GM23248 (cell line): ENCODE measurements at regions not wholly inside any gene's neighbourhood (a gene's known extent, or its start where the extent isn't known, plus 50 kb on each side); places are given as distances from the start of the nearest gene placed in this dataset.

Experiments used
- DNase-seq: peaks from one replicate; pipeline ENCODE4 v3.0.0-alpha.2; 2015
- H2AFZ ChIP-seq: fragments of 200-600 bp; sonication (generic); 2 replicates; pipeline ENCODE4 v1.6.1; 2016; ENCODE audit warnings: antibody characterized with exemption
- H3F3A ChIP-seq: fragments of 200-600 bp; sonication (generic); 2 replicates; pipeline ENCODE4 v1.6.1; 2016; ENCODE audit warnings: mild to moderate bottlenecking, antibody characterized with exemption, mixed run types; ENCODE audit not compliant: insufficient read depth
- H3K27ac ChIP-seq: fragments of 200-600 bp; sonication (generic); 2 replicates; pipeline ENCODE4 v1.5.1; 2016; ENCODE audit warnings: mild to moderate bottlenecking
- H3K27me3 ChIP-seq: fragments of 200-600 bp; sonication (generic); replicated peaks from 2 replicates; pipeline ENCODE4 v1.6.1; 2016; ENCODE audit warnings: mild to moderate bottlenecking; ENCODE audit not compliant: insufficient read depth
- H3K36me3 ChIP-seq: fragments of 200-600 bp; sonication (generic); 2 replicates; pipeline ENCODE4 v1.6.1; 2016; ENCODE audit warnings: low read depth, mild to moderate bottlenecking
- H3K4me1 ChIP-seq: fragments of 200-600 bp; sonication (generic); 2 replicates; pipeline ENCODE4 v1.6.1; 2016; ENCODE audit warnings: mild to moderate bottlenecking; ENCODE audit not compliant: insufficient read depth
- H3K4me2 ChIP-seq: fragments of 200-600 bp; sonication (generic); one replicate; pipeline ENCODE4 v1.6.1; 2016; ENCODE audit warnings: mild to moderate bottlenecking; ENCODE audit not compliant: unreplicated experiment
- H3K4me3 ChIP-seq: fragments of 200-600 bp; sonication (generic); 2 replicates; pipeline ENCODE4 v1.5.1; 2016; ENCODE audit warnings: mild to moderate bottlenecking
- H3K79me2 ChIP-seq: fragments of 200-600 bp; sonication (generic); 2 replicates; pipeline ENCODE4 v1.6.1; 2016; ENCODE audit warnings: mild to moderate bottlenecking; ENCODE audit not compliant: insufficient read depth
- H3K9ac ChIP-seq: fragments of 200-600 bp; sonication (generic); 2 replicates; pipeline ENCODE4 v1.6.1; 2016; ENCODE audit warnings: mild to moderate bottlenecking
- H3K9me2 ChIP-seq: fragments of 200-600 bp; sonication (generic); 2 replicates; pipeline ENCODE4 v1.6.1; 2016; ENCODE audit warnings: mixed run types, mild to moderate bottlenecking, moderate library complexity; ENCODE audit not compliant: insufficient read depth
- H3K9me3 ChIP-seq: fragments of 200-600 bp; sonication (generic); one replicate; pipeline ENCODE4 v1.6.1; 2017; ENCODE audit warnings: low read depth
- H4K20me1 ChIP-seq: fragments of 200-600 bp; sonication (generic); 2 replicates; pipeline ENCODE4 v1.6.0; 2016; ENCODE audit not compliant: insufficient read depth
- EZH2 ChIP-seq: fragments of 200-600 bp; sonication (generic); IDR thresholded peaks from 2 replicates; pipeline ENCODE4 v1.6.1; 2018; ENCODE audit warnings: antibody characterized with exemption, mild to moderate bottlenecking; ENCODE audit not compliant: insufficient read depth, poor library complexity, severe bottlenecking
- EZH2phosphoT487 ChIP-seq: fragments of 200-600 bp; sonication (generic); IDR thresholded peaks from 2 replicates; pipeline ENCODE4 v1.6.1; 2018; ENCODE audit warnings: antibody characterized with exemption, moderate library complexity, mild to moderate bottlenecking, low read depth; ENCODE audit not compliant: insufficient read depth
- WGBS, 2 experiments: methylation state at CpG; one replicate each; pipeline ENCODE4 v1.1.6; 2015 to 2017; ENCODE audit warnings: low lambda C conversion rate in 2 of 2, low coverage in 1 of 2; ENCODE audit errors: missing lambda C conversion rate in 2 of 2; 5-methylcytosine and 5-hydroxymethylcytosine counted together
- in situ Hi-C: fragments of 300-500 bp; cut with MboI; formaldehyde crosslinking; loops from 2 replicates; pipeline ENCODE4 v1.15.0; 2020

GRCh38 chr2:145126146-145126545 is 606.2 kb upstream of the ZEB2 start:
- TF ChIP-seq EZH2 (no peak), EZH2phosphoT487 (no peak)
- H3K4me1 ChIP-seq: no peaks in the 10 kb centered on the region
- WGBS, 2 experiments: 59 to 64% methylated on average over 2 of the region's 2 CpGs
- no peaks in the 10 kb centered on the region for H3K9me3 ChIP-seq
- no peak overlapping the region for H3K4me3 ChIP-seq
- H3K9ac ChIP-seq: no peak overlapping the region
- no peak overlapping the region for H3K4me2 ChIP-seq
- H2AFZ ChIP-seq: no peak overlapping the region
- no peaks in the 10 kb centered on the region for H3K27me3 ChIP-seq
- no peak for DNase-seq
- no peaks in the 10 kb centered on the region for H3F3A ChIP-seq
- H3K79me2 ChIP-seq: no peaks in the 10 kb centered on the region
- H4K20me1 ChIP-seq: no peaks in the 10 kb centered on the region
- in situ Hi-C loops: no loop called here
- H3K36me3 ChIP-seq: no peaks in the 10 kb centered on the region
- no peaks in the 10 kb centered on the region for H3K9me2 ChIP-seq
- H3K27ac ChIP-seq: no peak overlapping the region

GRCh38 chr2:145124085-145124484 is 604.2 kb upstream of the ZEB2 start:
- Histone ChIP-seq H3K79me2 (no peaks in the 10 kb centered on the region), H3K4me2 (no peak overlapping the region), H4K20me1 (no peaks in the 10 kb centered on the region), H3K27me3 (no peaks in the 10 kb centered on the region), H3K9me2 (no peaks in the 10 kb centered on the region), H3K4me3 (no peak overlapping the region), H3K9me3 (no peaks in the 10 kb centered on the region), H3K9ac (no peak overlapping the region), H2AFZ (no peak overlapping the region), H3F3A (no peaks in the 10 kb centered on the region), H3K4me1 (no peaks in the 10 kb centered on the region), H3K27ac (no peak overlapping the region), H3K36me3 (no peaks in the 10 kb centered on the region)
- no peak for TF ChIP-seq EZH2
- TF ChIP-seq EZH2phosphoT487: no peak
- WGBS, 2 experiments: 76 to 82% methylated on average over 4 of the region's 4 CpGs
- in situ Hi-C loops: no loop called here
- no peak for DNase-seq

GRCh38 chr2:145123606-145124005 is 603.7 kb upstream of the ZEB2 start:
- Histone ChIP-seq H3K36me3 (no peaks in the 10 kb centered on the region), H4K20me1 (no peaks in the 10 kb centered on the region), H3K9me2 (no peaks in the 10 kb centered on the region), H3K9me3 (no peaks in the 10 kb centered on the region), H3K9ac (no peak overlapping the region), H3K27ac (no peak overlapping the region), H3F3A (no peaks in the 10 kb centered on the region), H2AFZ (no peak overlapping the region), H3K4me3 (no peak overlapping the region), H3K4me1 (no peaks in the 10 kb centered on the region), H3K4me2 (no peak overlapping the region), H3K27me3 (no peaks in the 10 kb centered on the region), H3K79me2 (no peaks in the 10 kb centered on the region)
- TF ChIP-seq EZH2 (no peak), EZH2phosphoT487 (no peak)
- no peak for DNase-seq
- 94 to 95% methylated on average over 2 of the region's 2 CpGs for WGBS, 2 experiments
- in situ Hi-C loops: no loop called here

GRCh38 chr2:145119225-145119624 is 599.3 kb upstream of the ZEB2 start:
- no peak overlapping the region for H3K9ac ChIP-seq
- H3K36me3 ChIP-seq: no peaks in the 10 kb centered on the region
- no peak for TF ChIP-seq EZH2
- TF ChIP-seq EZH2phosphoT487: no peak
- no peak for DNase-seq
- H3K27ac ChIP-seq: no peak overlapping the region
- in situ Hi-C loops: no loop called here
- no peaks in the 10 kb centered on the region for H3F3A ChIP-seq
- H3K27me3 ChIP-seq: no peaks in the 10 kb centered on the region
- no peaks in the 10 kb centered on the region for H3K9me3 ChIP-seq
- no peak overlapping the region for H3K4me2 ChIP-seq
- no peak overlapping the region for H2AFZ ChIP-seq
- H4K20me1 ChIP-seq: no peaks in the 10 kb centered on the region
- H3K9me2 ChIP-seq: no peaks in the 10 kb centered on the region
- no peaks in the 10 kb centered on the region for H3K79me2 ChIP-seq
- H3K4me1 ChIP-seq: peaks cover 5% of the 10 kb centered on the region; the same call in 1 of the 2 replicates
- WGBS, 2 experiments: 97 to 100% methylated on average over 1 of the region's 1 CpG
- H3K4me3 ChIP-seq: no peak overlapping the region
